ENCODE measurements at regions not wholly inside any gene's neighbourhood (a gene's known extent, or its start where the extent isn't known, plus 50 kb on each side); places are given as distances from the start of the nearest gene placed in this dataset.

- intact Hi-C loops (cut with micrococcal nuclease): no loop called here
- H3K9me1 ChIP-seq (ENCODE audit: control insufficient read depth, insufficient read depth, low read length): no peaks in the 10 kb centered on the region
- H3K9ac ChIP-seq (ENCODE audit: insufficient read depth in 1 of 2, low read depth in 2 of 2, low read length in 2 of 2): no peak overlapping the region
- ChIA-PET CTCF (ENCODE audit: low intra/inter-chr PET ratio) (no interaction called here), POLR2A (no interaction called here)
- TF ChIP-seq THAP7 (CRISPR knock-in tag; IDR thresholded peaks at IDR 0.05) (no peak), MAZ (CRISPR knock-in tag; conservative IDR thresholded peaks at IDR 0.05 in 1 of 2, IDR thresholded peaks at IDR 0.05 in 1 of 2) (no peak), RBFOX2 (IDR thresholded peaks at IDR 0.05; ENCODE audit: low read depth, low read length) (no peak)
- TF ChIP-seq, protein P1, sequence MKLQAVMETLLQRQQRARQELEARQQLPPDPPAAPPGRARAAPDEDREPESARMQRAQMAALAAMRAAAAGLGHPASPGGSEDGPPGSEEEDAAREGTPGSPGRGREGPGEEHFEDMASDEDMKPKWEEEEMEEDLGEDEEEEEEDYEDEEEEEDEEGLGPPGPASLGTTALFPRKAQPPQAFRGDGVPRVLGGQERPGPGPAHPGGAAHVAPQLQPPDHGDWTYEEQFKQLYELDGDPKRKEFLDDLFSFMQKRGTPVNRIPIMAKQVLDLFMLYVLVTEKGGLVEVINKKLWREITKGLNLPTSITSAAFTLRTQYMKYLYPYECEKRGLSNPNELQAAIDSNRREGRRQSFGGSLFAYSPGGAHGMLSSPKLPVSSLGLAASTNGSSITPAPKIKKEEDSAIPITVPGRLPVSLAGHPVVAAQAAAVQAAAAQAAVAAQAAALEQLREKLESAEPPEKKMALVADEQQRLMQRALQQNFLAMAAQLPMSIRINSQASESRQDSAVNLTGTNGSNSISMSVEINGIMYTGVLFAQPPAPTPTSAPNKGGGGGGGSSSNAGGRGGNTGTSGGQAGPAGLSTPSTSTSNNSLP (IDR thresholded peaks at IDR 0.05; ENCODE audit: borderline replicate concordance, low read depth, low read length): no peak
- no peaks in the 10 kb centered on the region for H3K9me3 ChIP-seq (replicated peaks; ENCODE audit: control insufficient read depth, insufficient read depth, low read depth, low read length)
- H4K20me1 ChIP-seq (replicated peaks; ENCODE audit: control insufficient read depth, insufficient read depth, low read length): no peaks in the 10 kb centered on the region
- H3K4me3 ChIP-seq: no peak overlapping the region
- no peak overlapping the region for H2AFZ ChIP-seq (ENCODE audit: low read depth, low read length)
- no peak overlapping the region for H3K27ac ChIP-seq (ENCODE audit: extremely low read depth, low read depth, low read length)
- FAIRE-seq (no peak), ATAC-seq (no peak), DNase-seq (ENCODE audit: extremely low read depth in 1 of 4, low spot score in 3 of 4) (no peak)
- WGBS (ENCODE audit: insufficient coverage, low coverage, missing lambda C conversion rate): 2% methylated on average over 4 of the region's 5 CpGs
- H3K27me3 ChIP-seq (ENCODE audit: control insufficient read depth in 2 of 2, insufficient read depth in 2 of 2, low read length in 2 of 2): no peaks in the 10 kb centered on the region
- no TSS peak for BruUV-seq (replicated peaks)
- H3K36me3 ChIP-seq (ENCODE audit: control insufficient read depth, insufficient read depth, low read length): no peaks in the 10 kb centered on the region
- H3K4me1 ChIP-seq (replicated peaks in 1 of 2; ENCODE audit: control insufficient read depth in 2 of 2, insufficient read depth in 2 of 2, low read length in 2 of 2): no peaks in the 10 kb centered on the region
- in situ Hi-C loops (cut with MboI): no loop called here
- H3K4me2 ChIP-seq (ENCODE audit: insufficient read depth, low read length): no peak overlapping the region
- H3K79me2 ChIP-seq (ENCODE audit: control insufficient read depth, insufficient read depth, low read length): no peaks in the 10 kb centered on the region
Measured at GRCh38 chr3:24958910-24959447, 464.3 kb upstream of the THRB start.

Measured in K562 (cell line).